ENCODE measurements at regions not wholly inside any gene's neighbourhood (a gene's known extent, or its start where the extent isn't known, plus 50 kb on each side); places are given as distances from the start of the nearest gene placed in this dataset.

GRCh38 chr3:20751296-20751695 is 565.3 kb upstream of the SGO1 start:
- TF ChIP-seq, protein P1, sequence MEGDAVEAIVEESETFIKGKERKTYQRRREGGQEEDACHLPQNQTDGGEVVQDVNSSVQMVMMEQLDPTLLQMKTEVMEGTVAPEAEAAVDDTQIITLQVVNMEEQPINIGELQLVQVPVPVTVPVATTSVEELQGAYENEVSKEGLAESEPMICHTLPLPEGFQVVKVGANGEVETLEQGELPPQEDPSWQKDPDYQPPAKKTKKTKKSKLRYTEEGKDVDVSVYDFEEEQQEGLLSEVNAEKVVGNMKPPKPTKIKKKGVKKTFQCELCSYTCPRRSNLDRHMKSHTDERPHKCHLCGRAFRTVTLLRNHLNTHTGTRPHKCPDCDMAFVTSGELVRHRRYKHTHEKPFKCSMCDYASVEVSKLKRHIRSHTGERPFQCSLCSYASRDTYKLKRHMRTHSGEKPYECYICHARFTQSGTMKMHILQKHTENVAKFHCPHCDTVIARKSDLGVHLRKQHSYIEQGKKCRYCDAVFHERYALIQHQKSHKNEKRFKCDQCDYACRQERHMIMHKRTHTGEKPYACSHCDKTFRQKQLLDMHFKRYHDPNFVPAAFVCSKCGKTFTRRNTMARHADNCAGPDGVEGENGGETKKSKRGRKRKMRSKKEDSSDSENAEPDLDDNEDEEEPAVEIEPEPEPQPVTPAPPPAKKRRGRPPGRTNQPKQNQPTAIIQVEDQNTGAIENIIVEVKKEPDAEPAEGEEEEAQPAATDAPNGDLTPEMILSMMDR (IDR thresholded peaks at IDR 0.05; ENCODE audit: poor library complexity, severe bottlenecking): no peak
- peak; percentile 15 for TF ChIP-seq RAD21 (conservative IDR thresholded peaks at IDR 0.05)
- no peak for TF ChIP-seq EZH2 (IDR thresholded peaks at IDR 0.05; ENCODE audit: borderline replicate concordance, insufficient read depth, low read length, poor library complexity, severe bottlenecking)

Measured in neural cell (in vitro differentiated cells).